ENCODE measurements at regions not wholly inside any gene's neighbourhood (a gene's known extent, or its start where the extent isn't known, plus 50 kb on each side); places are given as distances from the start of the nearest gene placed in this dataset.
"Not testable (repeated sequence)": the region's sequence is repeated elsewhere in the genome, so short reads cannot be mapped to it uniquely, and the experiment has no call there.

DNA sequence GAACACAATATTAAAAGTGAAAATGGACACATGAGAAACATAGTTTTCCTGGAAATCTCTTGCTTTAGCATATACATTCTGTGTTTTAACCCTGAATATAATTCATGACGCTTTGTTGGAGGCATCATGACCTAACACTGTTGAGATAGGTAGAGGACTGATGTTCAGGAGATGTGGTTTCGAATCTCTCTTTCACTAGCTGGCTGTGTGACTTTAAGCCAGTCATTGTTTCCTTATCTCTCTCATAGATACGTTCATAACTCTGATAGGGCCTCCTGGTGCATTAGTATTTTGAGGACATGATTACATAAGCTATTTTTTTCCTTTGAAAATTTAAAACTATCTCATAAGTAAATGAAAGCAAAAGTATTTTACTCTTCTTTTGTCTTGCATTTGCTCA lies 179.0 kb upstream of the DTNA start (continued):
- no peak for TF ChIP-seq RFX5 (IDR thresholded peaks at IDR 0.05; ENCODE audit: low read depth, low read length)
- no peak for TF ChIP-seq EED (IDR thresholded peaks at IDR 0.05; ENCODE audit: low read depth)
- no peak for TF ChIP-seq NFYB (IDR thresholded peaks at IDR 0.05; ENCODE audit: insufficient read depth, low read depth, low read length)
- no peak for TF ChIP-seq CHD4 (IDR thresholded peaks at IDR 0.05)
- no peak for TF ChIP-seq STAT1 (conservative IDR thresholded peaks at IDR 0.05)
- no peak for TF ChIP-seq ZZZ3 (IDR thresholded peaks at IDR 0.05; ENCODE audit: control insufficient read depth, insufficient read length, low read depth)
- no peak for TF ChIP-seq TBL1XR1 (IDR thresholded peaks at IDR 0.05; ENCODE audit: low read depth, low read length)
- TF ChIP-seq, protein P1, sequence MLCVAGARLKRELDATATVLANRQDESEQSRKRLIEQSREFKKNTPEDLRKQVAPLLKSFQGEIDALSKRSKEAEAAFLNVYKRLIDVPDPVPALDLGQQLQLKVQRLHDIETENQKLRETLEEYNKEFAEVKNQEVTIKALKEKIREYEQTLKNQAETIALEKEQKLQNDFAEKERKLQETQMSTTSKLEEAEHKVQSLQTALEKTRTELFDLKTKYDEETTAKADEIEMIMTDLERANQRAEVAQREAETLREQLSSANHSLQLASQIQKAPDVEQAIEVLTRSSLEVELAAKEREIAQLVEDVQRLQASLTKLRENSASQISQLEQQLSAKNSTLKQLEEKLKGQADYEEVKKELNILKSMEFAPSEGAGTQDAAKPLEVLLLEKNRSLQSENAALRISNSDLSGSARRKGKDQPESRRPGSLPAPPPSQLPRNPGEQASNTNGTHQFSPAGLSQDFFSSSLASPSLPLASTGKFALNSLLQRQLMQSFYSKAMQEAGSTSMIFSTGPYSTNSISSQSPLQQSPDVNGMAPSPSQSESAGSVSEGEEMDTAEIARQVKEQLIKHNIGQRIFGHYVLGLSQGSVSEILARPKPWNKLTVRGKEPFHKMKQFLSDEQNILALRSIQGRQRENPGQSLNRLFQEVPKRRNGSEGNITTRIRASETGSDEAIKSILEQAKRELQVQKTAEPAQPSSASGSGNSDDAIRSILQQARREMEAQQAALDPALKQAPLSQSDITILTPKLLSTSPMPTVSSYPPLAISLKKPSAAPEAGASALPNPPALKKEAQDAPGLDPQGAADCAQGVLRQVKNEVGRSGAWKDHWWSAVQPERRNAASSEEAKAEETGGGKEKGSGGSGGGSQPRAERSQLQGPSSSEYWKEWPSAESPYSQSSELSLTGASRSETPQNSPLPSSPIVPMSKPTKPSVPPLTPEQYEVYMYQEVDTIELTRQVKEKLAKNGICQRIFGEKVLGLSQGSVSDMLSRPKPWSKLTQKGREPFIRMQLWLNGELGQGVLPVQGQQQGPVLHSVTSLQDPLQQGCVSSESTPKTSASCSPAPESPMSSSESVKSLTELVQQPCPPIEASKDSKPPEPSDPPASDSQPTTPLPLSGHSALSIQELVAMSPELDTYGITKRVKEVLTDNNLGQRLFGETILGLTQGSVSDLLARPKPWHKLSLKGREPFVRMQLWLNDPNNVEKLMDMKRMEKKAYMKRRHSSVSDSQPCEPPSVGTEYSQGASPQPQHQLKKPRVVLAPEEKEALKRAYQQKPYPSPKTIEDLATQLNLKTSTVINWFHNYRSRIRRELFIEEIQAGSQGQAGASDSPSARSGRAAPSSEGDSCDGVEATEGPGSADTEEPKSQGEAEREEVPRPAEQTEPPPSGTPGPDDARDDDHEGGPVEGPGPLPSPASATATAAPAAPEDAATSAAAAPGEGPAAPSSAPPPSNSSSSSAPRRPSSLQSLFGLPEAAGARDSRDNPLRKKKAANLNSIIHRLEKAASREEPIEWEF (IDR thresholded peaks at IDR 0.05; ENCODE audit: insufficient replicate concordance, low read depth, low read length): no peak
- TF ChIP-seq NRF1 (conservative IDR thresholded peaks at IDR 0.05; ENCODE audit: low read depth, low read length): no peak
- TF ChIP-seq HDAC6 (IDR thresholded peaks at IDR 0.05; ENCODE audit: unreplicated experiment): no peak
- no peak for TF ChIP-seq SIN3A (IDR thresholded peaks at IDR 0.05; ENCODE audit: low read depth, low read length)
- TF ChIP-seq, protein P2, sequence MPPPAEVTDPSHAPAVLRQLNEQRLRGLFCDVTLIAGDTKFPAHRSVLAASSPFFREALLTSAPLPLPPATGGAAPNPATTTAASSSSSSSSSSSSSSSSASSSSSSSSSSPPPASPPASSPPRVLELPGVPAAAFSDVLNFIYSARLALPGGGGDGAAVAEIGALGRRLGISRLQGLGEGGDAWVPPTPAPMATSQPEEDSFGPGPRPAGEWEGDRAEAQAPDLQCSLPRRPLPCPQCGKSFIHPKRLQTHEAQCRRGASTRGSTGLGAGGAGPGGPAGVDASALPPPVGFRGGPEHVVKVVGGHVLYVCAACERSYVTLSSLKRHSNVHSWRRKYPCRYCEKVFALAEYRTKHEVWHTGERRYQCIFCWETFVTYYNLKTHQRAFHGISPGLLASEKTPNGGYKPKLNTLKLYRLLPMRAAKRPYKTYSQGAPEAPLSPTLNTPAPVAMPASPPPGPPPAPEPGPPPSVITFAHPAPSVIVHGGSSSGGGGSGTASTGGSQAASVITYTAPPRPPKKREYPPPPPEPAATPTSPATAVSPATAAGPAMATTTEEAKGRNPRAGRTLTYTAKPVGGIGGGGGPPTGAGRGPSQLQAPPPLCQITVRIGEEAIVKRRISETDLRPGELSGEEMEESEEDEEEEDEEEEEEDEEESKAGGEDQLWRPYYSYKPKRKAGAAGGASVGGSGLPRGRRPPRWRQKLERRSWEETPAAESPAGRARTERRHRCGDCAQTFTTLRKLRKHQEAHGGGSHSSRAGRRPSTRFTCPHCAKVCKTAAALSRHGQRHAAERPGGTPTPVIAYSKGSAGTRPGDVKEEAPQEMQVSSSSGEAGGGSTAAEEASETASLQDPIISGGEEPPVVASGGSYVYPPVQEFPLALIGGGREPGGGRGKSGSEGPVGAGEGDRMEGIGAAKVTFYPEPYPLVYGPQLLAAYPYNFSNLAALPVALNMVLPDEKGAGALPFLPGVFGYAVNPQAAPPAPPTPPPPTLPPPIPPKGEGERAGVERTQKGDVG (CRISPR knock-in tag; IDR thresholded peaks at IDR 0.05): no peak
- no peak for TF ChIP-seq BMI1 (IDR thresholded peaks at IDR 0.05; ENCODE audit: borderline replicate concordance)
- no peak for TF ChIP-seq BRCA1 (IDR thresholded peaks at IDR 0.05; ENCODE audit: low read depth, low read length)
- TF ChIP-seq WRNIP1 (IDR thresholded peaks at IDR 0.05; ENCODE audit: borderline replicate concordance, low read depth, low read length): no peak

DNA sequence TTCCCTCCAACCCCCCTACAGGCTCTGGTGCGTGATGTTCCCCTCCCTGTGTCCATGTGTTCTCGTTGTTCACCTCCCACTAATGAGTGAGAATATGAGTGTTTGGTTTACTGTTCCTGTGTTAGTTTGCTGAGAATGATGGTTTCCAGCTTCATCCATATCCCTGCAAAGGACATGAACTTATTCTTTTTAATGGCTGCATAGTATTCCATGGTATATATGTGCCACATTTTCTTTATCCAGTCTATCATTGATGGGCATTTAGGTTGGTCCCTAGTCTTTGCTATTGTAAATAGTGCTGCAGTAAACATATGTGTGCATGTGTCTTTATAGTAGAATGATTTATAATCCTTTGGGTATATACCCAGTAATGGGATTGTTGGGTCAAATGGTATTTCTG lies 175.5 kb upstream of the DTNA start:
- BruUV-seq (replicated peaks); H3K9me3 ChIP-seq (replicated peaks; ENCODE audit: control insufficient read depth, insufficient read depth, low read length); H3K4me3 ChIP-seq; ATAC-seq; in situ Hi-C loops (cut with MboI); RAD21 ChIA-PET (ENCODE audit: unreplicated experiment); POLR2A ChIA-PET; H2AFZ ChIP-seq (ENCODE audit: control insufficient read depth, low read depth, low read length); H3K4me2 ChIP-seq (ENCODE audit: control insufficient read depth, insufficient read depth); DNase-seq (ENCODE audit: low read depth, low spot score); SMC1A ChIA-PET (ENCODE audit: uncharacterized antibody, unreplicated experiment); H3K9ac ChIP-seq (ENCODE audit: control insufficient read depth, insufficient read depth, low read length); H3K27ac ChIP-seq (ENCODE audit: control insufficient read depth, insufficient read depth); H3K79me2 ChIP-seq (ENCODE audit: control insufficient read depth, insufficient read depth, low read length); intact Hi-C loops (cut with micrococcal nuclease; ENCODE audit: unreplicated experiment); H3K36me3 ChIP-seq (ENCODE audit: control insufficient read depth in 2 of 2, insufficient read depth in 2 of 2, low read length in 1 of 2); H3K27me3 ChIP-seq (replicated peaks in 1 of 2; ENCODE audit: control insufficient read depth in 2 of 2, insufficient read depth in 2 of 2, low read length in 1 of 2); H3K4me1 ChIP-seq (ENCODE audit: control insufficient read depth, insufficient read depth, low read length); H4K20me1 ChIP-seq (ENCODE audit: control insufficient read depth, insufficient read depth); FAIRE-seq: not testable (repeated sequence)
- CTCF ChIA-PET: interaction anchor here (1.1 kb wide), 1 partner anchor 10 kb away, joined by 3 read pairs; no protein-coding TSS in a partner anchor
- 13% methylated on average over 2 of the region's 2 CpGs for WGBS (ENCODE audit: insufficient coverage, insufficient replicate concordance, low lambda C conversion rate, missing lambda C conversion rate)

All from GM12878 (cell line).